IMR-90 (cell line): ENCODE measurements at regions not wholly inside any gene's neighbourhood (a gene's known extent, or its start where the extent isn't known, plus 50 kb on each side); places are given as distances from the start of the nearest gene placed in this dataset.

ENCODE experiments used
- ATAC-seq: fragments of 200-7000 bp; cut with Tn5 transposase; 2 replicates; pipeline ENCODE4 v1.9.1; 2020; ENCODE audit warnings: low read depth, mild to moderate bottlenecking, moderate library complexity
- BruUV-seq: library from RNA; stranded (reverse); fragments of 400-500 nt; replicated peaks from 2 replicates; lab custom pipeline; 2021; lab: Mats Ljungman, UMichigan
- CTCF ChIA-PET: fragments of 300-600 bp; formaldehyde crosslinking; extraction: SDS; loops from one replicate; lab custom pipeline; 2021; ENCODE audit warnings: antibody characterized with exemption; lab: Yijun Ruan, JAX
- POLR2A ChIA-PET: fragments of 300-600 bp; sonication (Branson Sonifier 250); formaldehyde crosslinking; loops from one replicate; lab custom pipeline; 2022; ENCODE audit warnings: antibody characterized with exemption; ENCODE audit not compliant: unreplicated experiment; lab: Charles Lee
- DNase-seq: peaks from one replicate; pipeline ENCODE4 v3.0.0; 2013
- H2AFZ ChIP-seq: replicated peaks from 2 replicates; pipeline ENCODE3; 2013; ENCODE audit warnings: low read length, mild to moderate bottlenecking; ENCODE audit not compliant: poor library complexity
- H2AK5ac ChIP-seq: 2 replicates; pipeline ENCODE4 v1.6.1; 2013; ENCODE audit warnings: low read depth, low read length, inconsistent platforms
- H2AK9ac ChIP-seq: replicated peaks from 2 replicates; pipeline ENCODE3; 2013; ENCODE audit warnings: mild to moderate bottlenecking, low read depth, low read length, moderate library complexity; ENCODE audit not compliant: poor library complexity
- H2BK120ac ChIP-seq: 2 replicates; pipeline ENCODE4 v1.6.1; 2013; ENCODE audit warnings: low read depth, low read length, inconsistent platforms
- H2BK15ac ChIP-seq: 3 replicates; pipeline ENCODE4 v1.6.1; 2013; ENCODE audit warnings: low read depth, low read length, inconsistent platforms
- H2BK20ac ChIP-seq: 2 replicates; pipeline ENCODE4 v1.6.1; 2013; ENCODE audit warnings: low read depth, mild to moderate bottlenecking, inconsistent platforms, low read length, moderate library complexity
- H2BK5ac ChIP-seq: 2 replicates; pipeline ENCODE4 v1.6.1; 2013; ENCODE audit warnings: mild to moderate bottlenecking, low read depth, low read length, inconsistent platforms; ENCODE audit not compliant: poor library complexity, severe bottlenecking
- H3K14ac ChIP-seq: replicated peaks from 2 replicates; pipeline ENCODE4 v1.6.1; 2013; ENCODE audit warnings: low read depth, low read length, inconsistent platforms
- H3K18ac ChIP-seq: 2 replicates; pipeline ENCODE4 v1.6.1; 2013; ENCODE audit warnings: low read depth, low read length, control low read depth
- H3K23ac ChIP-seq: 2 replicates; pipeline ENCODE4 v1.6.1; 2013; ENCODE audit warnings: low read depth, low read length, inconsistent platforms
- H3K27ac ChIP-seq: 2 replicates; pipeline ENCODE4 v1.5.1; 2013; ENCODE audit warnings: mild to moderate bottlenecking, control low read depth, low read length; ENCODE audit not compliant: insufficient read depth
- H3K27me3 ChIP-seq: 2 replicates; pipeline ENCODE4 v1.6.1; 2013; ENCODE audit warnings: low read length; ENCODE audit not compliant: control insufficient read depth, insufficient read depth
- H3K36me3 ChIP-seq: 2 replicates; pipeline ENCODE4 v1.6.1; 2013; ENCODE audit warnings: low read length, mixed read lengths; ENCODE audit not compliant: control insufficient read depth, insufficient read depth
- H3K4ac ChIP-seq: 2 replicates; pipeline ENCODE4 v1.6.1; 2013; ENCODE audit warnings: low read depth, low read length, inconsistent platforms
- H3K4me1 ChIP-seq: 2 replicates; pipeline ENCODE4 v1.6.1; 2013; ENCODE audit warnings: low read length, mixed read lengths; ENCODE audit not compliant: control insufficient read depth, insufficient read depth
- H3K4me2 ChIP-seq: 2 replicates; pipeline ENCODE4 v1.6.1; 2013; ENCODE audit warnings: low read depth, mild to moderate bottlenecking, control low read depth, low read length, moderate library complexity
- H3K4me3 ChIP-seq: 2 replicates; pipeline ENCODE4 v1.5.1; 2013; ENCODE audit warnings: low read depth, mild to moderate bottlenecking, control low read depth, low read length, moderate library complexity; ENCODE audit not compliant: insufficient read depth
- H3K56ac ChIP-seq: 2 replicates; pipeline ENCODE4 v1.6.1; 2013; ENCODE audit warnings: low read length, inconsistent platforms; ENCODE audit not compliant: insufficient read depth; ENCODE audit errors: extremely low read depth
- H3K79me1 ChIP-seq, 2 experiments: 2 replicates each; pipeline ENCODE4 v1.6.1; 2013; ENCODE audit warnings: low read length in 2 of 2, inconsistent platforms in 1 of 2, low read depth in 1 of 2
- H3K9ac ChIP-seq: 2 replicates; pipeline ENCODE4 v1.6.1; 2013; ENCODE audit warnings: low read depth, low read length, control low read depth
- H3K9me1 ChIP-seq: 2 replicates; pipeline ENCODE4 v1.6.1; 2013; ENCODE audit warnings: low read length, inconsistent platforms; ENCODE audit not compliant: insufficient read depth
- H3K9me3 ChIP-seq: 2 replicates; pipeline ENCODE4 v1.6.1; 2013; ENCODE audit warnings: low read length; ENCODE audit not compliant: control insufficient read depth, insufficient read depth
- H4K20me1 ChIP-seq: 2 replicates; pipeline ENCODE4 v1.6.1; 2013; ENCODE audit warnings: low read length, inconsistent platforms; ENCODE audit not compliant: insufficient read depth
- H4K5ac ChIP-seq: 2 replicates; pipeline ENCODE4 v1.6.1; 2013; ENCODE audit warnings: mild to moderate bottlenecking, low read depth, low read length, control low read depth
- H4K8ac ChIP-seq, 2 experiments: 2 replicates each; pipeline ENCODE4 v1.6.1; 2013; ENCODE audit warnings: low read depth in 2 of 2, low read length in 2 of 2, control low read depth in 1 of 2, inconsistent platforms in 1 of 2
- H4K91ac ChIP-seq: 2 replicates; pipeline ENCODE4 v1.6.1; 2013; ENCODE audit warnings: low read depth, low read length, inconsistent platforms; ENCODE audit not compliant: insufficient read depth
- RFX5 ChIP-seq: IDR thresholded peaks from 2 replicates; pipeline ENCODE4 v1.8.0; 2012; ENCODE audit warnings: low read depth, mild to moderate bottlenecking, low read length, moderate library complexity
- WGBS, 2 experiments: methylation state at CpG; one replicate each; pipeline versions ENCODE4 v1.1.5 to v1.1.7; 2013; ENCODE audit warnings: missing lambda C conversion rate in 2 of 2; ENCODE audit not compliant: insufficient read length in 1 of 2; ENCODE audit errors: extremely low coverage in 2 of 2; 5-methylcytosine and 5-hydroxymethylcytosine counted together
- dilution Hi-C: fragments of 300-500 bp; cut with HindIII; formaldehyde crosslinking; loops from one replicate; pipeline ENCODE4 v1.14.3; 2018; ENCODE audit warnings: low sequenced_read_pairs; ENCODE audit not compliant: unreplicated experiment
- in situ Hi-C: fragments of 300-500 bp; cut with MboI; formaldehyde crosslinking; loops from 3 replicates; pipeline ENCODE4 v1.14.3; 2019; ENCODE audit warnings: low sequenced_read_pairs, inconsistent platforms, mixed read lengths
- intact Hi-C: fragments of 100-400 bp; cut with micrococcal nuclease; formaldehyde crosslinking; loops from 2 replicates; pipeline ENCODE4 v1.10.0; 2022

DNA sequence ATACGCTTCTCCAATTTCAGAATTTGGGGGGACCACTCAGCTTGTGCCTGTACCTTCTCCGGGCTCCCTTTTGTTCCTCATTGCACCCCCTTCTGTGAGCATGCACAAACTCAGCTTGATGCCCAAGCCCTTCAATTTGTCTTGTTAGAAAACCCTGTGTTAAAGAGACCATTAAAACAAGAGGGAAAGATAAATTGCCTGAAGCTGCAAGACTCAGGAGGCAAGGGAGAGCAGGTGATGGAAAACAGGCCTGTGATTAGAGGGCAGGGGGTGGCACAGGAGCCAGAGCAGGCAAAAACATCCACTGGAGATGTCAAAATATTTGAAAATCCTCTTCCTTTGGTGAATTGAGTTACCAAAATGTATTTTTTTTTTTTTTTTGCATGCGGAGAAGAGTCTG, 121.7 kb downstream of the MIAT start:
- Histone ChIP-seq H3K4me1 (no peaks in the 10 kb centered on the region), H3K23ac (no peak overlapping the region), H3K18ac (no peak overlapping the region), H2BK15ac (no peak overlapping the region), H3K4me2 (no peak overlapping the region), H3K9ac (no peak overlapping the region), H3K36me3 (peaks cover 5% of the 10 kb centered on the region), H4K5ac (no peak overlapping the region), H4K91ac (no peak overlapping the region), H4K20me1 (no peaks in the 10 kb centered on the region), H3K14ac (no peak overlapping the region), H2BK20ac (no peak overlapping the region), H3K27me3 (no peaks in the 10 kb centered on the region), H3K9me1 (peaks cover 4% of the 10 kb centered on the region; the same call in 1 of the 2 replicates), H3K4ac (no peak overlapping the region), H4K8ac (no peak overlapping the region), H3K4me3 (no peak overlapping the region), H2AK5ac (no peak overlapping the region), H2BK5ac (no peak overlapping the region), H2BK120ac (no peak overlapping the region), H2AFZ (no peak overlapping the region), H3K27ac (no peak overlapping the region), H3K79me1 (no peaks in the 10 kb centered on the region), H2AK9ac (no peak overlapping the region), H3K56ac (no peak overlapping the region), H3K9me3 (peaks cover 7% of the 10 kb centered on the region)
- DNase-seq (no peak), ATAC-seq (no peak)
- dilution Hi-C loops (no loop called here), in situ Hi-C loops (no loop called here), intact Hi-C loops (no loop called here)
- POLR2A ChIA-PET, result no interaction called here
- TF ChIP-seq RFX5, result no peak
- no CpG with 5 or more reads among the region's 3 CpGs for WGBS, 2 experiments
- CTCF ChIA-PET, result no interaction called here
- no TSS peak for BruUV-seq
